GM10266 (cell line): ENCODE measurements at regions not wholly inside any gene's neighbourhood (a gene's known extent, or its start where the extent isn't known, plus 50 kb on each side); places are given as distances from the start of the nearest gene placed in this dataset.

Experiments used
- DNase-seq: peaks from one replicate; pipeline ENCODE4 v3.0.0; 2012; ENCODE audit errors: extremely low spot score
- CTCF ChIP-seq: IDR thresholded peaks from 2 replicates; pipeline ENCODE4 v1.5.1; 2012; ENCODE audit warnings: mild to moderate bottlenecking, low read depth; ENCODE audit not compliant: control insufficient read depth, insufficient read depth; ENCODE audit errors: missing control alignments

- TF ChIP-seq CTCF: no peak
- DNase-seq: no peak
These were observed 601.9 kb downstream of the MRPL39 start for GRCh38 chr21:25005388-25005787.

GRCh38 chr21:25002676-25003075 lies 604.6 kb downstream of the MRPL39 start:
- TF ChIP-seq CTCF: no peak
- DNase-seq: no peak

GRCh38 chr21:24995216-24995615 lies 612.1 kb downstream of the MRPL39 start:
- TF ChIP-seq CTCF: no peak
- DNase-seq: no peak

GRCh38 chr21:24994717-24995116 lies 612.6 kb downstream of the MRPL39 start:
- DNase-seq: no peak
- TF ChIP-seq CTCF: no peak

- TF ChIP-seq CTCF: no peak
These were observed 617.8 kb downstream of the MRPL39 start for GRCh38 chr21:24989516-24989915.

GRCh38 chr21:24988941-24989340 lies 618.3 kb downstream of the MRPL39 start:
- no peak for TF ChIP-seq CTCF
- DNase-seq: no peak

More at GRCh38 chr21:24989516-24989915, 617.8 kb downstream of the MRPL39 start:
- no peak for DNase-seq

GRCh38 chr21:24976238-24976637 lies 631.0 kb downstream of the MRPL39 start:
- no peak for TF ChIP-seq CTCF
- DNase-seq: no peak
